ENCODE measurements at regions not wholly inside any gene's neighbourhood (a gene's known extent, or its start where the extent isn't known, plus 50 kb on each side); places are given as distances from the start of the nearest gene placed in this dataset.

DNA sequence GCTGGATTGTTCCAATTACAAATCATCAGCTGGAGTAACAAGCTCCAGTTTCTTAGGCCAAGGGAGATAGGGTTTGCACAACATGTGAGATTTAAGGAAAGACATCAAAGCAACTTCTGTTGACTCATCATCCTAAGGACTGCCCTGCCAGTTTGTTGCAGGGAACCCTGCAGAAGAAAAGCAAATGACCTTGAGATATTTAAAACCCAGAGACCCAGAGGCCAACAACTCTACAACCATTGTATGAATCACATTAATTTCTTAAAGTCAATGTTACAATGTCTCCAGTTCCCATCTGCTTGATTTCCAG lies 491.8 kb upstream of the ACVR2A start (continued):
- TF ChIP-seq, protein P1, sequence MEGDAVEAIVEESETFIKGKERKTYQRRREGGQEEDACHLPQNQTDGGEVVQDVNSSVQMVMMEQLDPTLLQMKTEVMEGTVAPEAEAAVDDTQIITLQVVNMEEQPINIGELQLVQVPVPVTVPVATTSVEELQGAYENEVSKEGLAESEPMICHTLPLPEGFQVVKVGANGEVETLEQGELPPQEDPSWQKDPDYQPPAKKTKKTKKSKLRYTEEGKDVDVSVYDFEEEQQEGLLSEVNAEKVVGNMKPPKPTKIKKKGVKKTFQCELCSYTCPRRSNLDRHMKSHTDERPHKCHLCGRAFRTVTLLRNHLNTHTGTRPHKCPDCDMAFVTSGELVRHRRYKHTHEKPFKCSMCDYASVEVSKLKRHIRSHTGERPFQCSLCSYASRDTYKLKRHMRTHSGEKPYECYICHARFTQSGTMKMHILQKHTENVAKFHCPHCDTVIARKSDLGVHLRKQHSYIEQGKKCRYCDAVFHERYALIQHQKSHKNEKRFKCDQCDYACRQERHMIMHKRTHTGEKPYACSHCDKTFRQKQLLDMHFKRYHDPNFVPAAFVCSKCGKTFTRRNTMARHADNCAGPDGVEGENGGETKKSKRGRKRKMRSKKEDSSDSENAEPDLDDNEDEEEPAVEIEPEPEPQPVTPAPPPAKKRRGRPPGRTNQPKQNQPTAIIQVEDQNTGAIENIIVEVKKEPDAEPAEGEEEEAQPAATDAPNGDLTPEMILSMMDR (conservative IDR thresholded peaks at IDR 0.05; ENCODE audit: low read depth in 2 of 2), result no peak
- TF ChIP-seq POLR2AphosphoS5 (IDR thresholded peaks at IDR 0.05; ENCODE audit: low read depth) (no peak), CREB1 (CRISPR knock-in tag; IDR thresholded peaks at IDR 0.05; ENCODE audit: low read depth) (no peak)
- TF ChIP-seq, protein P2, sequence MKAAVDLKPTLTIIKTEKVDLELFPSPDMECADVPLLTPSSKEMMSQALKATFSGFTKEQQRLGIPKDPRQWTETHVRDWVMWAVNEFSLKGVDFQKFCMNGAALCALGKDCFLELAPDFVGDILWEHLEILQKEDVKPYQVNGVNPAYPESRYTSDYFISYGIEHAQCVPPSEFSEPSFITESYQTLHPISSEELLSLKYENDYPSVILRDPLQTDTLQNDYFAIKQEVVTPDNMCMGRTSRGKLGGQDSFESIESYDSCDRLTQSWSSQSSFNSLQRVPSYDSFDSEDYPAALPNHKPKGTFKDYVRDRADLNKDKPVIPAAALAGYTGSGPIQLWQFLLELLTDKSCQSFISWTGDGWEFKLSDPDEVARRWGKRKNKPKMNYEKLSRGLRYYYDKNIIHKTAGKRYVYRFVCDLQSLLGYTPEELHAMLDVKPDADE (IDR thresholded peaks at IDR 0.05), result no peak
- TF ChIP-seq, protein P3, sequence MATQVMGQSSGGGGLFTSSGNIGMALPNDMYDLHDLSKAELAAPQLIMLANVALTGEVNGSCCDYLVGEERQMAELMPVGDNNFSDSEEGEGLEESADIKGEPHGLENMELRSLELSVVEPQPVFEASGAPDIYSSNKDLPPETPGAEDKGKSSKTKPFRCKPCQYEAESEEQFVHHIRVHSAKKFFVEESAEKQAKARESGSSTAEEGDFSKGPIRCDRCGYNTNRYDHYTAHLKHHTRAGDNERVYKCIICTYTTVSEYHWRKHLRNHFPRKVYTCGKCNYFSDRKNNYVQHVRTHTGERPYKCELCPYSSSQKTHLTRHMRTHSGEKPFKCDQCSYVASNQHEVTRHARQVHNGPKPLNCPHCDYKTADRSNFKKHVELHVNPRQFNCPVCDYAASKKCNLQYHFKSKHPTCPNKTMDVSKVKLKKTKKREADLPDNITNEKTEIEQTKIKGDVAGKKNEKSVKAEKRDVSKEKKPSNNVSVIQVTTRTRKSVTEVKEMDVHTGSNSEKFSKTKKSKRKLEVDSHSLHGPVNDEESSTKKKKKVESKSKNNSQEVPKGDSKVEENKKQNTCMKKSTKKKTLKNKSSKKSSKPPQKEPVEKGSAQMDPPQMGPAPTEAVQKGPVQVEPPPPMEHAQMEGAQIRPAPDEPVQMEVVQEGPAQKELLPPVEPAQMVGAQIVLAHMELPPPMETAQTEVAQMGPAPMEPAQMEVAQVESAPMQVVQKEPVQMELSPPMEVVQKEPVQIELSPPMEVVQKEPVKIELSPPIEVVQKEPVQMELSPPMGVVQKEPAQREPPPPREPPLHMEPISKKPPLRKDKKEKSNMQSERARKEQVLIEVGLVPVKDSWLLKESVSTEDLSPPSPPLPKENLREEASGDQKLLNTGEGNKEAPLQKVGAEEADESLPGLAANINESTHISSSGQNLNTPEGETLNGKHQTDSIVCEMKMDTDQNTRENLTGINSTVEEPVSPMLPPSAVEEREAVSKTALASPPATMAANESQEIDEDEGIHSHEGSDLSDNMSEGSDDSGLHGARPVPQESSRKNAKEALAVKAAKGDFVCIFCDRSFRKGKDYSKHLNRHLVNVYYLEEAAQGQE (IDR thresholded peaks at IDR 0.05; ENCODE audit: unreplicated experiment), result no peak

DNA sequence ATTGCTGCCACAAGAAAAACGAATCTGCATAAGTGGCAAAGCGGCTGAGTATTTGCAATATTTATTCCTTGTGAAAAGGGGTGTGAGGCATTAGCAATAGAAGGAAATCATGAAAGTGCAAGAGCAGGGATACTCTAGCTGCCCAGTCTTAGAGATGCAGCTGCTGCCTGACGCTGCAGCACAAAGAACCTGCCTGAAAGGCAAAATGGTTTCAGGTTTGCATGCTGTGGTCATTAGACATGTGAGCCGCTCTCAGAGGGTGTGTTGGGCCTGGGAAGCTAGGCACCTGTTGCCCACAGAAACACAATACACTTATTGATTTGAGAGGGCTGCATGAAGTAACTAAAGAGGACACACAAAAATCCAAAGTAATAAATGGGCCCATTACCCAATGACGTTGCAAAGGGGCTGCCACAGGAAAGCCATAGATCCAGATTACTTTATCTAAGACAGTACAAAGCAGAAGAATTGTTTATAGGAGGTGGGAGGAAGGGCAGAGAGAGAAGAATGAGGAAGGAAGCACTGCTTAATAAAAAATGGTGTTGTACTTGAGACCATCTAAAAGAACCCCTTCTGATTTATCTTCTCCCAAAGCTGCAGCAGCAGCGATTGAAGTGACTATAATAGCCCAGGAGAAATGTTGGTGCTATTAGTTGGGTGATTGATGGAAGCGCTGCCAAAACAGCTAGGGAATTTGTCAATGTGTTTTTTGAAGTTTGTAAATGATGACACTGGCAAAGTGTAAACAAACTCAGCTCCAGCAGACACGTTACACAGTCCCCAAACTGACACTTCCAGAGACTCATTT lies 492.4 kb upstream of the ACVR2A start:
- Histone ChIP-seq H3K27ac (ENCODE audit: low read depth) (no peak overlapping the region), H3K4me2 (no peak overlapping the region)
- peaks cover 8% of the 10 kb centered on the region for H3K4me1 Mint-ChIP-seq

More for the DNA sequence above, 492.4 kb upstream of the ACVR2A start:
- no peaks in the 10 kb centered on the region for H3K27me3 ChIP-seq (ENCODE audit: insufficient read depth)
- no peak overlapping the region for H3K27ac Mint-ChIP-seq
- peak overlapping the region; percentile 39; the same call in 1 of the 2 replicates for H2AFZ ChIP-seq
- ATAC-seq (peak; percentile 27; the same call in 2 of the 3 replicates), DNase-seq (ENCODE audit: low spot score) (no peak)
- no peaks in the 10 kb centered on the region for H4K20me1 ChIP-seq (replicated peaks; ENCODE audit: insufficient read depth)
- peaks cover 2% of the 10 kb centered on the region for H3K27me3 Mint-ChIP-seq (ENCODE audit: insufficient read depth, low read depth, poor library complexity)
- no peaks in the 10 kb centered on the region; the same call in 1 of the 2 replicates for H3K4me1 ChIP-seq (ENCODE audit: insufficient read depth)
- H3K4me3 Mint-ChIP-seq, result no peak overlapping the region
- H3K9me3 Mint-ChIP-seq, result no peaks in the 10 kb centered on the region
- H3K79me2 ChIP-seq (replicated peaks; ENCODE audit: insufficient read depth), result no peaks in the 10 kb centered on the region
- H3K9me2 ChIP-seq (ENCODE audit: insufficient read depth), result no peaks in the 10 kb centered on the region
- no peaks in the 10 kb centered on the region for H3F3A ChIP-seq (replicated peaks; ENCODE audit: low read depth)
- TF ChIP-seq EZH2 (IDR thresholded peaks at IDR 0.05; ENCODE audit: low read depth, unreplicated experiment), result no peak
- no peak for TF ChIP-seq NANOG (IDR thresholded peaks at IDR 0.05; ENCODE audit: borderline replicate concordance)
- TF ChIP-seq, protein P2 (IDR thresholded peaks at IDR 0.05), result no peak
- H3K36me3 ChIP-seq (ENCODE audit: insufficient read depth), result no peaks in the 10 kb centered on the region
- no peaks in the 10 kb centered on the region for H3K36me3 Mint-ChIP-seq (ENCODE audit: low read depth)
- H3K4me3 ChIP-seq, result no peak overlapping the region

All from GM23338 (cell line).